ENCODE measurements at regions not wholly inside any gene's neighbourhood (a gene's known extent, or its start where the extent isn't known, plus 50 kb on each side); places are given as distances from the start of the nearest gene placed in this dataset.
A peak's percentile ranks its signal among the peaks of the same experiment; 100 is the strongest.

- Histone ChIP-seq H3K9me3 (replicated peaks; ENCODE audit: control insufficient read depth, insufficient read depth, low read length) (peaks cover 4% of the 10 kb centered on the region), H3K4me2 (ENCODE audit: control insufficient read depth, insufficient read depth) (no peak overlapping the region), H3K27ac (ENCODE audit: control insufficient read depth, insufficient read depth) (no peak overlapping the region), H3K27me3 (replicated peaks in 1 of 2; ENCODE audit: control insufficient read depth in 2 of 2, insufficient read depth in 2 of 2, low read length in 1 of 2) (no peaks in the 10 kb centered on the region), H3K36me3 (ENCODE audit: control insufficient read depth in 2 of 2, insufficient read depth in 2 of 2, low read length in 1 of 2) (no peaks in the 10 kb centered on the region), H3K4me1 (ENCODE audit: control insufficient read depth, insufficient read depth, low read length) (no peaks in the 10 kb centered on the region), H4K20me1 (ENCODE audit: control insufficient read depth, insufficient read depth) (no peaks in the 10 kb centered on the region), H3K79me2 (ENCODE audit: control insufficient read depth, insufficient read depth, low read length) (no peaks in the 10 kb centered on the region), H2AFZ (ENCODE audit: control insufficient read depth, low read depth, low read length) (no peak overlapping the region), H3K4me3 (no peak overlapping the region), H3K9ac (ENCODE audit: control insufficient read depth, insufficient read depth, low read length) (no peak overlapping the region)
- SMC1A ChIA-PET (ENCODE audit: uncharacterized antibody, unreplicated experiment), result no interaction called here
- intact Hi-C loops (cut with micrococcal nuclease; ENCODE audit: unreplicated experiment) (no loop called here), in situ Hi-C loops (cut with MboI) (no loop called here)
- POLR2A ChIA-PET, result no interaction called here
- DNase-seq (ENCODE audit: low read depth, low spot score) (no peak), FAIRE-seq (no peak), ATAC-seq (no peak)
- RAD21 ChIA-PET (ENCODE audit: unreplicated experiment), result no interaction called here
- 56% methylated on average over 5 of the region's 5 CpGs for WGBS (ENCODE audit: insufficient coverage, insufficient replicate concordance, low lambda C conversion rate, missing lambda C conversion rate)
- BruUV-seq (replicated peaks), result no TSS peak
- TF ChIP-seq POU2F2 (IDR thresholded peaks at IDR 0.05; ENCODE audit: borderline replicate concordance, low read depth, low read length) (no peak), RUNX3 (IDR thresholded peaks at IDR 0.05; ENCODE audit: low read length) (peak; percentile 27; the same call in 1 of the 2 replicates)
- CTCF ChIA-PET, result no interaction called here
Observed at GRCh38 chr3:16739541-16740105, 134.4 kb upstream of the DAZL start.

DNA sequence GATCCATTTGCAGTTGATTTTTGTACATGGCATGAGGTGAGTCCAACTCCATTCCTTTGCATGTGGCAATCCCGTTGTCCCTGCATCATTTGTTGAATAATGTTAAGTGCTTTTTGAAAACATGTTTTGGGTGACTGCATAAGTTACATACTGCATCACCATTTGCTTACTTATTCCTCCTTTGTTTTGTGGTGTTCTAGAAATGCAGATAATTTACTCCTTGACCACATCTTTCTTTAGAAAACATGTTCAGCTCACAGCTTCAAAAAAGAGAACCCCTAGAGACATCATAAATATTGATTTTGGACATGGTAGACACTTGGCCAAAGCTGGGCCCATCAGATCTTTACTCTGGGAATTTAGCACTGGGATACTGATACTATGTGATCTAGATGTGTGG, 135.3 kb upstream of the DAZL start:
- ATAC-seq, result no peak

More for the DNA sequence above, 135.3 kb upstream of the DAZL start:
- RAD21 ChIA-PET (ENCODE audit: unreplicated experiment), result no interaction called here
- no peak overlapping the region for H3K4me3 ChIP-seq
- in situ Hi-C loops (cut with MboI), result no loop called here
- TF ChIP-seq ZNF207 (IDR thresholded peaks at IDR 0.05; ENCODE audit: borderline replicate concordance) (no peak), FOXM1 (IDR thresholded peaks at IDR 0.05; ENCODE audit: low read depth, low read length) (no peak), RFX5 (IDR thresholded peaks at IDR 0.05; ENCODE audit: low read depth, low read length) (no peak), GABPA (IDR thresholded peaks at IDR 0.05; ENCODE audit: low read depth) (no peak), KDM1A (IDR thresholded peaks at IDR 0.05; ENCODE audit: borderline replicate concordance) (no peak), CHD1 (IDR thresholded peaks at IDR 0.05; ENCODE audit: low read depth, low read length) (no peak), BMI1 (IDR thresholded peaks at IDR 0.05; ENCODE audit: borderline replicate concordance) (no peak), SREBF2 (IDR thresholded peaks at IDR 0.05; ENCODE audit: low read length) (no peak), RCOR1 (conservative IDR thresholded peaks at IDR 0.05; ENCODE audit: low read depth, low read length) (no peak)
- no peaks in the 10 kb centered on the region for H3K36me3 ChIP-seq (ENCODE audit: control insufficient read depth in 2 of 2, insufficient read depth in 2 of 2, low read length in 1 of 2)
- no peak overlapping the region for H3K4me2 ChIP-seq (ENCODE audit: control insufficient read depth, insufficient read depth)
- H3K9me3 ChIP-seq (replicated peaks; ENCODE audit: control insufficient read depth, insufficient read depth, low read length), result peaks cover 4% of the 10 kb centered on the region
- H3K4me1 ChIP-seq (ENCODE audit: control insufficient read depth, insufficient read depth, low read length), result no peaks in the 10 kb centered on the region
- no peak for DNase-seq (ENCODE audit: low read depth, low spot score)
- POLR2A ChIA-PET, result no interaction called here
- FAIRE-seq, result no peak
- CTCF ChIA-PET, result no interaction called here
- SMC1A ChIA-PET (ENCODE audit: uncharacterized antibody, unreplicated experiment), result no interaction called here
- no peaks in the 10 kb centered on the region; a peak in 1 of 4 replicates for H3K27me3 ChIP-seq (replicated peaks in 1 of 2; ENCODE audit: control insufficient read depth in 2 of 2, insufficient read depth in 2 of 2, low read length in 1 of 2)
- H2AFZ ChIP-seq (ENCODE audit: control insufficient read depth, low read depth, low read length), result no peak overlapping the region
- no peaks in the 10 kb centered on the region for H4K20me1 ChIP-seq (ENCODE audit: control insufficient read depth, insufficient read depth)
- no peak overlapping the region for H3K9ac ChIP-seq (ENCODE audit: control insufficient read depth, insufficient read depth, low read length)
- H3K79me2 ChIP-seq (ENCODE audit: control insufficient read depth, insufficient read depth, low read length), result no peaks in the 10 kb centered on the region
- BruUV-seq (replicated peaks), result no TSS peak
- 38% methylated on average over 1 of the region's 1 CpG for WGBS (ENCODE audit: insufficient coverage, insufficient replicate concordance, low lambda C conversion rate, missing lambda C conversion rate)
- intact Hi-C loops (cut with micrococcal nuclease; ENCODE audit: unreplicated experiment), result no loop called here
- no peak overlapping the region for H3K27ac ChIP-seq (ENCODE audit: control insufficient read depth, insufficient read depth)
